K562 (cell line): ENCODE measurements at regions not wholly inside any gene's neighbourhood (a gene's known extent, or its start where the extent isn't known, plus 50 kb on each side); places are given as distances from the start of the nearest gene placed in this dataset.

ENCODE experiments used
- ATAC-seq: fragments of 200-7000 bp; cut with Tn5 transposase; 3 replicates; pipeline ENCODE4 v1.9.1; 2020; ENCODE audit warnings: moderate library complexity
- BruUV-seq: library from RNA; stranded (reverse); fragments of 400-500 nt; replicated peaks from 2 replicates; lab custom pipeline; 2021; lab: Mats Ljungman, UMichigan
- CTCF ChIA-PET: fragments of 300-600 bp; formaldehyde crosslinking; extraction: SDS; loops from one replicate; lab custom pipeline; 2021; ENCODE audit warnings: low intra/inter-chr PET ratio; lab: Yijun Ruan, JAX
- POLR2A ChIA-PET: fragments of 300-600, 350-650 bp; sonication (Branson Sonifier 250); formaldehyde crosslinking; extraction: SDS; loops from one replicate; lab custom pipeline; 2021; ENCODE audit warnings: antibody characterized with exemption, inconsistent platforms; lab: Yijun Ruan, JAX
- DNase-seq, 4 experiments: peaks; one replicate each; pipeline versions ENCODE4 v3.0.0 to v3.0.0-alpha.2; 2011 to 2018; ENCODE audit warnings: low spot score in 3 of 4, mixed read lengths in 3 of 4; ENCODE audit errors: extremely low read depth in 1 of 4
- FAIRE-seq: peaks from 2 replicates; lab custom pipeline; 2011; peaks lifted over from hg19 to GRCh38; lab: Jason Lieb, UNC
- H2AFZ ChIP-seq: 2 replicates; pipeline ENCODE4 v1.6.0; 2011; ENCODE audit warnings: low read depth, low read length, control low read depth, inconsistent platforms
- H3K27ac ChIP-seq: fragments of 200-600 bp; 3 replicates; pipeline ENCODE4 v1.8.0; 2011; ENCODE audit warnings: low read depth, mild to moderate bottlenecking, control low read depth, inconsistent platforms, low read length, moderate library complexity, mixed read lengths; ENCODE audit errors: extremely low read depth
- H3K27me3 ChIP-seq, 2 experiments: fragments of 300-600 bp in 1 of 2; 2 replicates in 1 of 2; 3 replicates in 1 of 2; pipeline versions ENCODE4 v1.6.0 to v1.8.0; 2011; ENCODE audit warnings: inconsistent platforms in 2 of 2, low read length in 2 of 2, mild to moderate bottlenecking in 1 of 2, mixed read lengths in 1 of 2, moderate library complexity in 1 of 2; ENCODE audit not compliant: control insufficient read depth in 2 of 2, insufficient read depth in 2 of 2
- H3K36me3 ChIP-seq: fragments of 300-600 bp; 3 replicates; pipeline ENCODE4 v1.8.0; 2011; ENCODE audit warnings: mild to moderate bottlenecking, low read length, inconsistent platforms; ENCODE audit not compliant: control insufficient read depth, insufficient read depth
- H3K4me1 ChIP-seq, 2 experiments: fragments of 200-600 bp in 1 of 2; replicated peaks in 1 of 2; 2 replicates in 1 of 2; 3 replicates in 1 of 2; pipeline versions ENCODE4 v1.5.1 to v1.8.0; 2011; ENCODE audit warnings: inconsistent platforms in 2 of 2, low read length in 2 of 2, mild to moderate bottlenecking in 1 of 2, mixed read lengths in 1 of 2, moderate library complexity in 1 of 2; ENCODE audit not compliant: control insufficient read depth in 2 of 2, insufficient read depth in 2 of 2
- H3K4me2 ChIP-seq: 2 replicates; pipeline ENCODE4 v1.6.1; 2011; ENCODE audit warnings: low read length, control low read depth, inconsistent platforms, mixed read lengths; ENCODE audit not compliant: insufficient read depth
- H3K4me3 ChIP-seq: fragments of 200-600 bp; sonication (generic), shearing (Covaris generic); 2 replicates; pipeline ENCODE4 v1.5.1; 2016; ENCODE audit warnings: control low read depth, inconsistent platforms
- H3K79me2 ChIP-seq: fragments of 200-600 bp; 3 replicates; pipeline ENCODE4 v1.8.0; 2011; ENCODE audit warnings: low read length, inconsistent platforms; ENCODE audit not compliant: control insufficient read depth, insufficient read depth
- H3K9ac ChIP-seq, 2 experiments: 2 replicates each; pipeline versions ENCODE4 v1.6.0 to v1.6.1; 2011; ENCODE audit warnings: low read depth in 2 of 2, low read length in 2 of 2, control low read depth in 1 of 2, inconsistent platforms in 1 of 2, mild to moderate bottlenecking in 1 of 2, mixed read lengths in 1 of 2; ENCODE audit not compliant: insufficient read depth in 1 of 2
- H3K9me1 ChIP-seq: one replicate; pipeline ENCODE4 v1.6.0; 2011; ENCODE audit warnings: inconsistent platforms, mild to moderate bottlenecking, low read length, moderate library complexity; ENCODE audit not compliant: control insufficient read depth, insufficient read depth
- H3K9me3 ChIP-seq: replicated peaks from 2 replicates; pipeline ENCODE4 v1.5.1; 2011; ENCODE audit warnings: low read depth, low read length, inconsistent platforms; ENCODE audit not compliant: control insufficient read depth, insufficient read depth
- H4K20me1 ChIP-seq: replicated peaks from 2 replicates; pipeline ENCODE4 v1.6.1; 2011; ENCODE audit warnings: low read length, inconsistent platforms, mixed read lengths; ENCODE audit not compliant: control insufficient read depth, insufficient read depth
- ELF1 ChIP-seq: fragments of 200-800 bp; sonication (Bioruptor generic); IDR thresholded peaks from 2 replicates; pipeline ENCODE4 v1.6.1; 2016; ENCODE audit warnings: missing genetic modification characterization, missing compliant biosample characterization
- ETV6 ChIP-seq, 3 experiments: fragments of 150-350 bp in 1 of 3; sonication (generic) in 1 of 3; formaldehyde crosslinking in 1 of 3; IDR thresholded peaks; 2 replicates each; pipeline versions ENCODE4 v1.6.1 to v1.8.0; 2014 to 2022; ENCODE audit warnings: borderline replicate concordance in 2 of 3, low read depth in 2 of 3, antibody characterized with exemption in 1 of 3, low read length in 1 of 3, mild to moderate bottlenecking in 1 of 3, missing genetic modification reagents in 1 of 3
- FOXK2 ChIP-seq, 2 experiments: fragments of 450-650 bp; IDR thresholded peaks in 1 of 2; conservative IDR thresholded peaks in 1 of 2; 2 replicates each; pipeline ENCODE4 v1.6.1; 2016; ENCODE audit warnings: low read depth in 2 of 2, mild to moderate bottlenecking in 1 of 2
- NFE2L1 ChIP-seq: fragments of 450-650 bp; IDR thresholded peaks from 2 replicates; pipeline ENCODE4 v1.6.1; 2016; ENCODE audit warnings: missing genetic modification characterization, low read depth, mild to moderate bottlenecking, missing compliant biosample characterization, moderate library complexity, borderline replicate concordance
- POLR3A ChIP-seq: IDR thresholded peaks from 2 replicates; pipeline ENCODE4 v1.6.1; 2011; ENCODE audit warnings: borderline replicate concordance, mild to moderate bottlenecking, moderate library complexity; ENCODE audit not compliant: insufficient read length, insufficient read depth; ENCODE audit errors: extremely low read depth
- RCOR1 ChIP-seq, 2 experiments: IDR thresholded peaks; 2 replicates each; pipeline ENCODE4 v1.6.1; 2012; ENCODE audit warnings: low read depth in 2 of 2, low read length in 2 of 2, borderline replicate concordance in 1 of 2, improper control_type of control experiment in 1 of 2
- SRSF7 ChIP-seq: fragments of 200-400 bp; formaldehyde crosslinking; optimal IDR thresholded peaks from 2 replicates; pipeline ENCODE3; 2017; ENCODE audit warnings: mild to moderate bottlenecking, low read depth, low read length
- STAT5A ChIP-seq: IDR thresholded peaks from 2 replicates; pipeline ENCODE4 v1.6.1; 2012; ENCODE audit warnings: low read length, inconsistent platforms, borderline replicate concordance
- ZNF551 ChIP-seq: fragments of 250-450 bp; sonication (Bioruptor Pico); IDR thresholded peaks from 2 replicates; pipeline ENCODE4 v1.5.0; 2021; ENCODE audit warnings: mild to moderate bottlenecking, moderate library complexity
- WGBS: fragments of 100-300 bp; shearing (Covaris generic); methylation state at CpG from one replicate; pipeline ENCODE4 v1.1.6; 2016; ENCODE audit warnings: low coverage, mixed read lengths; ENCODE audit not compliant: insufficient coverage; ENCODE audit errors: missing lambda C conversion rate; 5-methylcytosine and 5-hydroxymethylcytosine counted together
- in situ Hi-C: fragments of 300-500 bp; cut with MboI; formaldehyde crosslinking; loops from 4 replicates; pipeline ENCODE4 v1.15.0; 2018; ENCODE audit warnings: inconsistent platforms, mixed read lengths
- intact Hi-C: fragments of 100-400 bp; cut with micrococcal nuclease; formaldehyde crosslinking; loops from 2 replicates; pipeline ENCODE4 v1.14.2; 2022
- TF ChIP-seq, protein P1 (sequence below), 2 experiments: fragments of 450-650 bp in 1 of 2; sonication (generic) in 1 of 2; formaldehyde crosslinking in 1 of 2; IDR thresholded peaks; 2 replicates each; pipeline versions ENCODE4 v1.7.1 to v1.9.0; 2016 to 2022; ENCODE audit warnings: inconsistent platforms in 1 of 2, mild to moderate bottlenecking in 1 of 2, missing genetic modification reagents in 1 of 2
- TF ChIP-seq, protein P2 (sequence below): fragments of 450-650 bp; IDR thresholded peaks from 2 replicates; pipeline ENCODE4 v1.6.1; 2016; ENCODE audit warnings: missing biosample characterization, missing genetic modification characterization

DNA sequence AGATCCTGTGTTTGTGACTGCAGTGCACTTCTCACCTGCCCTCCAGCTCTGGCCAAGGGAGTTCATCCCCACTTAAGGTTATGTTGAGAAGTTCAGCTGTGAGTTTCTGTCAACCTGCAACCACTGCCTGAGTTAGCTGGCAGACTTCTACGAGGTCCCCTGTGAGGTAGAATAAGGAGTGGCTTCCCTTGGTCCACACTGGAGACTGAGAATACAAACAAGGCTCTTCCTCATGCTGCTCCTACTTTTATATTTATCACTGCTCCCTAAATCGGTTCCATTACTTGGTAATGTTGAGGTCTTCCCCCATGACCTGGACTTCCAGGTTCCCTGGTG lies 353.2 kb upstream of the CWC22 start:
- in situ Hi-C loops = no loop called here
- H3K9me3 ChIP-seq = peaks cover 2% of the 10 kb centered on the region; the same call in 1 of the 2 replicates
- H3K4me1 ChIP-seq = no peaks in the 10 kb centered on the region
- H3K27me3 ChIP-seq = no peaks in the 10 kb centered on the region
- H2AFZ ChIP-seq = no peak overlapping the region
- no peak for FAIRE-seq
- POLR2A ChIA-PET = no interaction called here
- H3K79me2 ChIP-seq = no peaks in the 10 kb centered on the region
- no peak for DNase-seq
- intact Hi-C loops = no loop called here
- H3K9me1 ChIP-seq = no peaks in the 10 kb centered on the region
- H3K36me3 ChIP-seq = no peaks in the 10 kb centered on the region
- CTCF ChIA-PET = no interaction called here
- no peaks in the 10 kb centered on the region for H4K20me1 ChIP-seq
- no TSS peak for BruUV-seq
- H3K4me3 ChIP-seq = no peak overlapping the region
- ATAC-seq = no peak
- no peak overlapping the region for H3K27ac ChIP-seq
- H3K9ac ChIP-seq = no peak overlapping the region
- 0% methylated on average over 2 of the region's 2 CpGs for WGBS
- H3K4me2 ChIP-seq = no peak overlapping the region
- TF ChIP-seq, protein P1, sequence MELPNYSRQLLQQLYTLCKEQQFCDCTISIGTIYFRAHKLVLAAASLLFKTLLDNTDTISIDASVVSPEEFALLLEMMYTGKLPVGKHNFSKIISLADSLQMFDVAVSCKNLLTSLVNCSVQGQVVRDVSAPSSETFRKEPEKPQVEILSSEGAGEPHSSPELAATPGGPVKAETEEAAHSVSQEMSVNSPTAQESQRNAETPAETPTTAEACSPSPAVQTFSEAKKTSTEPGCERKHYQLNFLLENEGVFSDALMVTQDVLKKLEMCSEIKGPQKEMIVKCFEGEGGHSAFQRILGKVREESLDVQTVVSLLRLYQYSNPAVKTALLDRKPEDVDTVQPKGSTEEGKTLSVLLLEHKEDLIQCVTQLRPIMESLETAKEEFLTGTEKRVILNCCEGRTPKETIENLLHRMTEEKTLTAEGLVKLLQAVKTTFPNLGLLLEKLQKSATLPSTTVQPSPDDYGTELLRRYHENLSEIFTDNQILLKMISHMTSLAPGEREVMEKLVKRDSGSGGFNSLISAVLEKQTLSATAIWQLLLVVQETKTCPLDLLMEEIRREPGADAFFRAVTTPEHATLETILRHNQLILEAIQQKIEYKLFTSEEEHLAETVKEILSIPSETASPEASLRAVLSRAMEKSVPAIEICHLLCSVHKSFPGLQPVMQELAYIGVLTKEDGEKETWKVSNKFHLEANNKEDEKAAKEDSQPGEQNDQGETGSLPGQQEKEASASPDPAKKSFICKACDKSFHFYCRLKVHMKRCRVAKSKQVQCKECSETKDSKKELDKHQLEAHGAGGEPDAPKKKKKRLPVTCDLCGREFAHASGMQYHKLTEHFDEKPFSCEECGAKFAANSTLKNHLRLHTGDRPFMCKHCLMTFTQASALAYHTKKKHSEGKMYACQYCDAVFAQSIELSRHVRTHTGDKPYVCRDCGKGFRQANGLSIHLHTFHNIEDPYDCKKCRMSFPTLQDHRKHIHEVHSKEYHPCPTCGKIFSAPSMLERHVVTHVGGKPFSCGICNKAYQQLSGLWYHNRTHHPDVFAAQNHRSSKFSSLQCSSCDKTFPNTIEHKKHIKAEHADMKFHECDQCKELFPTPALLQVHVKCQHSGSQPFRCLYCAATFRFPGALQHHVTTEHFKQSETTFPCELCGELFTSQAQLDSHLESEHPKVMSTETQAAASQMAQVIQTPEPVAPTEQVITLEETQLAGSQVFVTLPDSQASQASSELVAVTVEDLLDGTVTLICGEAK (IDR thresholded peaks at IDR 0.05) = no peak
- TF ChIP-seq, protein P1 (CRISPR knock-in tag; IDR thresholded peaks at IDR 0.05) = no peak
- no peak for TF ChIP-seq POLR3A
- TF ChIP-seq NFE2L1 (tag) = no peak
- TF ChIP-seq SRSF7 = no peak
- TF ChIP-seq, protein P2, sequence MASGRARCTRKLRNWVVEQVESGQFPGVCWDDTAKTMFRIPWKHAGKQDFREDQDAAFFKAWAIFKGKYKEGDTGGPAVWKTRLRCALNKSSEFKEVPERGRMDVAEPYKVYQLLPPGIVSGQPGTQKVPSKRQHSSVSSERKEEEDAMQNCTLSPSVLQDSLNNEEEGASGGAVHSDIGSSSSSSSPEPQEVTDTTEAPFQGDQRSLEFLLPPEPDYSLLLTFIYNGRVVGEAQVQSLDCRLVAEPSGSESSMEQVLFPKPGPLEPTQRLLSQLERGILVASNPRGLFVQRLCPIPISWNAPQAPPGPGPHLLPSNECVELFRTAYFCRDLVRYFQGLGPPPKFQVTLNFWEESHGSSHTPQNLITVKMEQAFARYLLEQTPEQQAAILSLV (tag) = no peak
- TF ChIP-seq ETV6 (IDR thresholded peaks at IDR 0.05; ENCODE audit: borderline replicate concordance in 1 of 2, low read depth in 2 of 2, low read length in 1 of 2) = no peak
- no peak for TF ChIP-seq ETV6 (CRISPR knock-in tag; IDR thresholded peaks at IDR 0.05; ENCODE audit: borderline replicate concordance)
- TF ChIP-seq ZNF551 (CRISPR knock-in tag) = no peak
- TF ChIP-seq STAT5A = no peak
- no peak for TF ChIP-seq FOXK2 (conservative IDR thresholded peaks at IDR 0.05 in 1 of 2, IDR thresholded peaks at IDR 0.05 in 1 of 2; ENCODE audit: low read depth in 2 of 2)
- no peak for TF ChIP-seq ELF1
- TF ChIP-seq RCOR1 (IDR thresholded peaks at IDR 0.05; ENCODE audit: borderline replicate concordance in 1 of 2, low read depth in 2 of 2, low read length in 2 of 2) = no peak
